Parathyroid adenoma (tissue), 2 donors: ENCODE measurements at regions not wholly inside any gene's neighbourhood (a gene's known extent, or its start where the extent isn't known, plus 50 kb on each side); places are given as distances from the start of the nearest gene placed in this dataset.

Experiments used
- H2AFZ ChIP-seq: fragments of 300-600 bp; sonication (generic); one replicate; pipeline ENCODE4 v1.7.0; 2017; ENCODE audit warnings: antibody characterized with exemption, mild to moderate bottlenecking
- H3K27ac ChIP-seq: fragments of 300-600 bp; sonication (generic); one replicate; pipeline ENCODE4 v1.7.0; 2017
- H3K27me3 ChIP-seq: fragments of 300-600 bp; sonication (generic); one replicate; pipeline ENCODE4 v1.7.0; 2017; ENCODE audit warnings: low read length; ENCODE audit not compliant: control insufficient read depth, insufficient read depth
- H3K36me3 ChIP-seq: fragments of 300-600 bp; sonication (generic); one replicate; pipeline ENCODE4 v1.7.0; 2017; ENCODE audit warnings: low read length; ENCODE audit not compliant: control insufficient read depth, insufficient read depth
- H3K4me1 ChIP-seq: fragments of 300-600 bp; sonication (generic); one replicate; pipeline ENCODE4 v1.7.0; 2017; ENCODE audit warnings: control low read depth
- H3K4me2 ChIP-seq: fragments of 300-600 bp; sonication (generic); one replicate; pipeline ENCODE4 v1.7.0; 2017; ENCODE audit warnings: low read length
- H3K4me3 ChIP-seq: fragments of 300-600 bp; sonication (generic); one replicate; pipeline ENCODE4 v1.7.0; 2017; ENCODE audit warnings: low read depth, low read length
- H3K79me2 ChIP-seq: fragments of 300-600 bp; sonication (generic); one replicate; pipeline ENCODE4 v1.7.0; 2017; ENCODE audit warnings: control low read depth
- H3K9ac ChIP-seq: fragments of 300-600 bp; sonication (generic); one replicate; pipeline ENCODE4 v1.7.0; 2017; ENCODE audit warnings: mild to moderate bottlenecking
- H3K9me3 ChIP-seq: fragments of 300-600 bp; sonication (generic); one replicate; pipeline ENCODE4 v1.7.0; 2017; ENCODE audit warnings: low read length; ENCODE audit not compliant: control insufficient read depth
- CTCF ChIP-seq: fragments of 300-600 bp; sonication (generic); IDR thresholded peaks from one replicate; pipeline ENCODE4 v1.7.0; 2017; ENCODE audit warnings: antibody characterized with exemption, mild to moderate bottlenecking
- donor health status: primary hyperparathyroidism.

GRCh38 chr1:189616893-189617292 lies 860.8 kb downstream of the BRINP3 start:
- H3K27ac ChIP-seq, result no peak overlapping the region
- no peaks in the 10 kb centered on the region for H3K9me3 ChIP-seq
- H3K9ac ChIP-seq, result no peak overlapping the region
- H3K4me1 ChIP-seq, result no peaks in the 10 kb centered on the region
- H3K79me2 ChIP-seq, result no peaks in the 10 kb centered on the region
- no peaks in the 10 kb centered on the region for H3K27me3 ChIP-seq
- no peak overlapping the region for H3K4me3 ChIP-seq
- no peaks in the 10 kb centered on the region for H3K36me3 ChIP-seq
- no peak overlapping the region for H3K4me2 ChIP-seq
- no peak for TF ChIP-seq CTCF
- H2AFZ ChIP-seq, result no peak overlapping the region

GRCh38 chr1:189619682-189620332 lies 857.9 kb downstream of the BRINP3 start:
- no peaks in the 10 kb centered on the region for H3K27me3 ChIP-seq
- H3K9ac ChIP-seq, result no peak overlapping the region
- no peak overlapping the region for H3K4me3 ChIP-seq
- no peaks in the 10 kb centered on the region for H3K36me3 ChIP-seq
- no peak overlapping the region for H3K27ac ChIP-seq
- H3K4me1 ChIP-seq, result no peaks in the 10 kb centered on the region
- H3K4me2 ChIP-seq, result no peak overlapping the region
- no peak for TF ChIP-seq CTCF
- H3K9me3 ChIP-seq, result no peaks in the 10 kb centered on the region
- no peaks in the 10 kb centered on the region for H3K79me2 ChIP-seq
- H2AFZ ChIP-seq, result no peak overlapping the region

- Histone ChIP-seq H3K36me3 (no peaks in the 10 kb centered on the region), H3K4me1 (no peaks in the 10 kb centered on the region), H2AFZ (no peak overlapping the region), H3K79me2 (no peaks in the 10 kb centered on the region), H3K27me3 (no peaks in the 10 kb centered on the region), H3K9ac (no peak overlapping the region), H3K27ac (no peak overlapping the region), H3K4me3 (no peak overlapping the region), H3K4me2 (no peak overlapping the region), H3K9me3 (no peaks in the 10 kb centered on the region)
- no peak for TF ChIP-seq CTCF
Measured at GRCh38 chr1:189620471-189620870, 857.2 kb downstream of the BRINP3 start.

GRCh38 chr1:189623336-189623735 lies 854.3 kb downstream of the BRINP3 start:
- H3K9me3 ChIP-seq, result no peaks in the 10 kb centered on the region
- no peak overlapping the region for H3K9ac ChIP-seq
- no peak overlapping the region for H3K27ac ChIP-seq
- H3K36me3 ChIP-seq, result no peaks in the 10 kb centered on the region
- TF ChIP-seq CTCF, result no peak
- no peak overlapping the region for H2AFZ ChIP-seq
- no peaks in the 10 kb centered on the region for H3K27me3 ChIP-seq
- no peaks in the 10 kb centered on the region for H3K4me1 ChIP-seq
- H3K4me3 ChIP-seq, result no peak overlapping the region
- H3K79me2 ChIP-seq, result no peaks in the 10 kb centered on the region
- H3K4me2 ChIP-seq, result no peak overlapping the region

GRCh38 chr1:189627427-189627826 lies 850.2 kb downstream of the BRINP3 start:
- Histone ChIP-seq H3K4me3 (no peak overlapping the region), H3K27me3 (no peaks in the 10 kb centered on the region), H3K4me1 (no peaks in the 10 kb centered on the region), H3K9ac (no peak overlapping the region), H3K27ac (no peak overlapping the region), H3K4me2 (no peak overlapping the region), H3K36me3 (no peaks in the 10 kb centered on the region), H2AFZ (no peak overlapping the region), H3K79me2 (no peaks in the 10 kb centered on the region), H3K9me3 (no peaks in the 10 kb centered on the region)
- no peak for TF ChIP-seq CTCF
